HFFc6 (cell line): ENCODE measurements at regions not wholly inside any gene's neighbourhood (a gene's known extent, or its start where the extent isn't known, plus 50 kb on each side); places are given as distances from the start of the nearest gene placed in this dataset.

Experiments used
- DNase-seq: peaks from one replicate; pipeline ENCODE4 v3.0.0-alpha.2; 2018
- H3K27ac Mint-ChIP-seq: 2 replicates; pipeline ENCODE4 v1.8.0; 2020; ENCODE audit warnings: mild to moderate bottlenecking, mixed read lengths
- H3K27me3 Mint-ChIP-seq: 2 replicates; pipeline ENCODE4 v1.8.0; 2021; ENCODE audit warnings: mild to moderate bottlenecking, moderate library complexity, mixed read lengths; ENCODE audit not compliant: insufficient read depth
- H3K36me3 Mint-ChIP-seq: 2 replicates; pipeline ENCODE4 v1.8.0; 2021; ENCODE audit warnings: low read depth, mixed read lengths
- H3K4me1 Mint-ChIP-seq: 2 replicates; pipeline ENCODE4 v1.8.0; 2020; ENCODE audit warnings: low read depth, mixed read lengths
- H3K4me3 Mint-ChIP-seq: 2 replicates; pipeline ENCODE4 v1.8.0; 2020; ENCODE audit warnings: mild to moderate bottlenecking, moderate library complexity, mixed read lengths
- H3K9me3 Mint-ChIP-seq: 2 replicates; pipeline ENCODE4 v1.8.0; 2020; ENCODE audit warnings: mild to moderate bottlenecking, mixed read lengths
- TF ChIP-seq, protein P1 (sequence below): fragments of 200-600 bp; sonication (generic); IDR thresholded peaks from 2 replicates; pipeline ENCODE4 v1.5.0; 2021; ENCODE audit warnings: antibody characterized with exemption, mild to moderate bottlenecking

DNA sequence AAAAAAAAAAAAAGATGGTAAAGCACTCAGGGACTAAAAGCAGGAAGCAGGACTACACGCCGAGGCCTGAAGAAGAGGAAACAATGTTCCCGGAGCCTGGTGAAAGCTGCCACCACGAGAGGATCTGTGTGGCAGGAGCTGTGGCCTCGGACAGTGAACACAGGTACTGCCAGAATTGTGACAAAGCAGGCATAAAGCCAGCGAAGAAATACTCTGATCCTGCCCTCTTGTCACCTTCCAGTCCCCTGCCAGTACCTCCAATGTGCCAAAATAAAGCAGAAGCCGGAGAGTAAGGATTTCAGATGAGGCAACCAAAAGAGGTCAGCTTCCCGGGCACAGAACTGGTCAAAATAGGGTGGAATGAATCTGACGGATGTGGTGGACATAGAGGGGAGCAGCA lies 211.5 kb upstream of the TARS1 start:
- Mint-ChIP-seq H3K4me3 (no peak overlapping the region), H3K4me1 (peaks cover 24% of the 10 kb centered on the region), H3K9me3 (0 out of 2 replicates have a peak, but pooled peaks cover 3% of the 10 kb centered on the region), H3K36me3 (no peaks in the 10 kb centered on the region), H3K27me3 (no peaks in the 10 kb centered on the region; the same call in 1 of the 2 replicates), H3K27ac (no peak overlapping the region)
- TF ChIP-seq, protein P1, sequence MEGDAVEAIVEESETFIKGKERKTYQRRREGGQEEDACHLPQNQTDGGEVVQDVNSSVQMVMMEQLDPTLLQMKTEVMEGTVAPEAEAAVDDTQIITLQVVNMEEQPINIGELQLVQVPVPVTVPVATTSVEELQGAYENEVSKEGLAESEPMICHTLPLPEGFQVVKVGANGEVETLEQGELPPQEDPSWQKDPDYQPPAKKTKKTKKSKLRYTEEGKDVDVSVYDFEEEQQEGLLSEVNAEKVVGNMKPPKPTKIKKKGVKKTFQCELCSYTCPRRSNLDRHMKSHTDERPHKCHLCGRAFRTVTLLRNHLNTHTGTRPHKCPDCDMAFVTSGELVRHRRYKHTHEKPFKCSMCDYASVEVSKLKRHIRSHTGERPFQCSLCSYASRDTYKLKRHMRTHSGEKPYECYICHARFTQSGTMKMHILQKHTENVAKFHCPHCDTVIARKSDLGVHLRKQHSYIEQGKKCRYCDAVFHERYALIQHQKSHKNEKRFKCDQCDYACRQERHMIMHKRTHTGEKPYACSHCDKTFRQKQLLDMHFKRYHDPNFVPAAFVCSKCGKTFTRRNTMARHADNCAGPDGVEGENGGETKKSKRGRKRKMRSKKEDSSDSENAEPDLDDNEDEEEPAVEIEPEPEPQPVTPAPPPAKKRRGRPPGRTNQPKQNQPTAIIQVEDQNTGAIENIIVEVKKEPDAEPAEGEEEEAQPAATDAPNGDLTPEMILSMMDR = no peak
- no peak for DNase-seq

DNA sequence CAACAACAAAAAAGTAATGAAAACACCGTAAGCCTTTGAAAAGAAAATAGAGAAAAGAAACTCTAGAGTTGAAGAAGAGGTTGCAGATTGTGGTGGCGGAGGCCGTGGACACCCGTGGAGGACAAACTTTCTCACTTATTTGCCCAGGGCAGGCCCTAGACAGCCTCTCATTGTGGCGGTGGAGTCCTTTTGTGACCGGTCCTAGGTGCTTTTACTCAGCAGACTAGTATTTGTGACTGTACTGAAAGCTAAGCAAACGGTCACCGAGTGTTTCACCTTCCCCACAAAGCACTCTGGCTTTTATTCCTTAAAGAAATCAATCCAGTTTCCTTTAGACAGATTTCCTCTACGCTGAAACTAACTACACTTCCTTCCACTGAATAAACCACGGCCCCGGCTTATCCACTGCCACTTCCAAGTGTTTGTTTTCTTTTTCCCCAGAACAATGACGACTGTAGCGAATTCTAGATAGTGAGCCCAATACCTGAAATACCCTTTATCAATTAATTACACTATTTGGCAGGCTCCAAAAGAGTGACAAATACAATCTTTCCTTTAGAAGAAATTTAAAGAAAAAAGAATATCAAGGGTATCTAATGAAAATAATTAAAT lies 210.2 kb upstream of the TARS1 start:
- H3K4me1 Mint-ChIP-seq = peaks cover 22% of the 10 kb centered on the region
- H3K27ac Mint-ChIP-seq = no peak overlapping the region
- DNase-seq = no peak
- 0 out of 2 replicates have a peak, but pooled peaks cover 3% of the 10 kb centered on the region for H3K9me3 Mint-ChIP-seq
- H3K4me3 Mint-ChIP-seq = no peak overlapping the region
- no peaks in the 10 kb centered on the region; the same call in 1 of the 2 replicates for H3K27me3 Mint-ChIP-seq
- TF ChIP-seq, protein P1 = no peak
- H3K36me3 Mint-ChIP-seq = no peaks in the 10 kb centered on the region

DNA sequence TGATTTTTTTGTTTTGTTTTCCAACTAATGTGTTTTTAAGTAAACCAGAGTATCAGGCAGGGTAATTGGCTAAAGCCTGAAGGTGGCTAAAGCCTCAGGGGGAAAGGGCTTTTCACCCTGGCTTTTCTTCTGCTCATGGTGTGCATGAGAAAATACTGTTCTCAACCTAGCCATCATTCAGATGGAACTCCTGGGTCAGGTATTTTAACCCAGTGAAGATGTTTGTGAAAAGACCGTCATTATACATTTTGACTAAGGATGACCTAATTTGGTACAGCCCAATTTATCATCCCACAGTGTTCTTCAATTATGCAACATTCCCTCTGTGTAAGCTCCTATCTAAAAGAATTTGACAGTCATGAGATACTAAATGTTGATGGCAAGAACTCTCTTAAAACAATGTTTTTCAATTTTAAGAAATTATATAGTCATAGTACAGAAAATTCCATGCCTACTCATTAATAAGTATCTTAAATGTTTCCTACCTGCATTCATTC lies 209.5 kb upstream of the TARS1 start:
- no peak overlapping the region for H3K4me3 Mint-ChIP-seq
- no peak for DNase-seq
- H3K4me1 Mint-ChIP-seq = peaks cover 22% of the 10 kb centered on the region
- H3K27me3 Mint-ChIP-seq = no peaks in the 10 kb centered on the region; the same call in 1 of the 2 replicates
- no peaks in the 10 kb centered on the region for H3K36me3 Mint-ChIP-seq
- TF ChIP-seq, protein P1 = no peak
- H3K27ac Mint-ChIP-seq = no peak overlapping the region
- H3K9me3 Mint-ChIP-seq = 0 out of 2 replicates have a peak, but pooled peaks cover under 1% of the 10 kb centered on the region

DNA sequence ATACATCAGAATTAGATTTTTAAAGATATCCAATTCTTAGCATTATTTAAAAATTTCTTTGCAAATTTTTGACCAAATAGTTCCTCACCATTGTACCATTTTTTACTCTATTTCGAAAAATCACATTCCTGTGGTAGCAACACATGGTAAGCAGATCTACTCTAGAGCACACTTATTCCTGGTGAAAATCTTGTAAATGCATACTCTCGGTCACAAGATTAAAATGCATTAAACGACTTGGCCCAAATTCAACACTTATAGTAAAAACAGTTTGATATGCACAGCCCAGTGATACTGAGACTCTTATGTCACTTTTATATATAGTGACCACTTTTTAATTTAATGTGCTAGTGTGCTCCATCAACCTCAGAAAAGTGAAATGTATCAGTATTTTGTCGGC lies 208.8 kb upstream of the TARS1 start:
- TF ChIP-seq, protein P1 = no peak

DNA sequence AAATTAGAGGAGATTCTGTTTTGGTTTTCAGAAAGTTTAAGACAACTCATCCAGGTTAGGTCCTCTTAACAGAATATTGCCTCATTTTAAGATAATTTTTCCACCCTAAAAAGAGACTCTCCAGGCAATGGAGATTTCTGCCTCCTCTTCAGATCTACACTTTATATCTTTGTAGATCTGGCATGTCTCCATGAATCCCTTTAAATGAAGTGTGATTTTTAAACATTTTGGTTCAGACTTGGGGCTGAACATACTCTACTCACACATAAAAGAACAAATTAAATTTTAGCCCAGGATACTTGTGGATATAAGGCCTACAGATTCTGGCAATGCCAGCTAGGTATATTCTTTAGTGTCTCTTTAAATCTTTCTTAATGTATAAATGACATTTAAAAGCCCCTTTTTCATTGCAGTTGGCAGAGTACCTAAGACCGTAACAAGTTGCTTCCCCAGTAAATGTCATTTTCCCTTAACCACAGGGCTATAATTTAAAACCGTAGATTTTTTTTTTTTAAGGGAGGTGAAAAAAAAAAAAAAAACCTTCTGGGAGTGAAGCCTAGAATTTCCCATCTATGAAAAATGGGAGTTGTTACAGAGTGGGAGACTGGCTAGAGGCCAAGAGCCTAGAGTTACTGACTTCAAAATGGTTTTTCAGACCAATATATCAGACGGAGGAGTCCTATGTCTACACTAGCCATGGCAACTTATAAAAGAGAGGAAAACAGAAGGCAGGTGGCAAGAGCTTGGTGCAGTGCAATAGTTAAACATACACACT lies 207.8 kb upstream of the TARS1 start:
- no peak overlapping the region for H3K4me3 Mint-ChIP-seq
- H3K9me3 Mint-ChIP-seq = no peaks in the 10 kb centered on the region
- H3K36me3 Mint-ChIP-seq = no peaks in the 10 kb centered on the region
- no peak overlapping the region for H3K27ac Mint-ChIP-seq
- H3K27me3 Mint-ChIP-seq = no peaks in the 10 kb centered on the region; the same call in 1 of the 2 replicates
- TF ChIP-seq, protein P1 = no peak
- DNase-seq = no peak
- peaks cover 12% of the 10 kb centered on the region for H3K4me1 Mint-ChIP-seq

More for the DNA sequence above, 208.8 kb upstream of the TARS1 start:
- H3K4me1 Mint-ChIP-seq = peaks cover 22% of the 10 kb centered on the region
- H3K36me3 Mint-ChIP-seq = no peaks in the 10 kb centered on the region
- no peak overlapping the region for H3K4me3 Mint-ChIP-seq
- peak; percentile 16 for DNase-seq
- H3K27me3 Mint-ChIP-seq = no peaks in the 10 kb centered on the region; the same call in 1 of the 2 replicates
- H3K27ac Mint-ChIP-seq = no peak overlapping the region
- no peaks in the 10 kb centered on the region for H3K9me3 Mint-ChIP-seq
